Mammary epithelial cell (primary cell): ENCODE measurements at regions not wholly inside any gene's neighbourhood (a gene's known extent, or its start where the extent isn't known, plus 50 kb on each side); places are given as distances from the start of the nearest gene placed in this dataset.

Source experiments
- CTCF ChIP-seq, 2 donors: IDR thresholded peaks in 1 of 2; conservative IDR thresholded peaks in 1 of 2; 2 replicates each; pipeline ENCODE4 v1.5.1; 2011 to 2012; ENCODE audit warnings: inconsistent platforms in 2 of 2, low read length in 2 of 2, mild to moderate bottlenecking in 2 of 2, control low read depth in 1 of 2, low read depth in 1 of 2; ENCODE audit not compliant: insufficient read depth in 1 of 2; ENCODE audit errors: extremely low read depth in 1 of 2
- EZH2 ChIP-seq: IDR thresholded peaks from 2 replicates; pipeline ENCODE4 v1.6.1; 2012; ENCODE audit warnings: low read length, inconsistent platforms, borderline replicate concordance

- TF ChIP-seq CTCF (conservative IDR thresholded peaks at IDR 0.05 in 1 of 2, IDR thresholded peaks at IDR 0.05 in 1 of 2; ENCODE audit: extremely low read depth in 1 of 2, insufficient read depth in 1 of 2, low read depth in 1 of 2, low read length in 2 of 2), result no peak
- no peak for TF ChIP-seq EZH2
These were observed 73.6 kb upstream of the DHX15 start for GRCh38 chr4:24657768-24658617.
